ENCODE measurements at regions not wholly inside any gene's neighbourhood (a gene's known extent, or its start where the extent isn't known, plus 50 kb on each side); places are given as distances from the start of the nearest gene placed in this dataset.

DNA sequence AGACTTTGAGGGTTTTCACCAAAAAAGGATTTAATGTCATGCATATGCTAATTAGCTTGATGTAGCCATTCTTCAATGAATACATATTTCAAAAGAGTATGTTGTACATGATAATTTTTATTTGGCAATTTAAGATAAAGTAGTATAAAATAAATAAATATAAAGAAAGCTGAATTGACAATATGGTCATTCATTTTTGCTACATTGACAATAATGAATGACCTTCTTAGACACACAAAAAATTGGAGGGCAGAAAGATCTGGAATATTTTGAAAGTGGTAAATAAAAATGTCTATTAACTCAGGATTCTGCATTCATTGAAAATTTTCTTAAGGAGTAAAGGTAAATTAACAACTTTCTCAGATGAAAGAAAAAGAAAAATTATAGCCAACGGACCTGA is 324.8 kb upstream of the FTMT start:
- TF ChIP-seq EZH2 (IDR thresholded peaks at IDR 0.05; ENCODE audit: borderline replicate concordance, low read depth, low read length, severe bottlenecking) = no peak
- Histone ChIP-seq H3K27ac (ENCODE audit: low read length) (no peak overlapping the region), H3K9ac (ENCODE audit: low read depth, low read length) (no peak overlapping the region), H4K20me1 (ENCODE audit: insufficient read depth, low read length) (no peaks in the 10 kb centered on the region), H3K36me3 (ENCODE audit: insufficient read depth, low read length) (no peaks in the 10 kb centered on the region), H3K4me2 (ENCODE audit: insufficient read depth, low read length) (no peak overlapping the region), H3K4me1 (ENCODE audit: insufficient read depth, low read length) (no peaks in the 10 kb centered on the region), H3K9me3 (ENCODE audit: insufficient read depth, low read length, severe bottlenecking) (no peaks in the 10 kb centered on the region), H3K4me3 (ENCODE audit: low read depth in 1 of 2, low read length in 2 of 2) (no peak overlapping the region), H3K79me2 (ENCODE audit: insufficient read depth, low read length) (no peaks in the 10 kb centered on the region), H3K27me3 (ENCODE audit: insufficient read depth, low read length, poor library complexity) (no peaks in the 10 kb centered on the region), H2AFZ (ENCODE audit: low read depth, low read length) (no peak overlapping the region)
- ATAC-seq (ENCODE audit: insufficient read depth, low read depth) (no peak), DNase-seq (no peak)

DNA sequence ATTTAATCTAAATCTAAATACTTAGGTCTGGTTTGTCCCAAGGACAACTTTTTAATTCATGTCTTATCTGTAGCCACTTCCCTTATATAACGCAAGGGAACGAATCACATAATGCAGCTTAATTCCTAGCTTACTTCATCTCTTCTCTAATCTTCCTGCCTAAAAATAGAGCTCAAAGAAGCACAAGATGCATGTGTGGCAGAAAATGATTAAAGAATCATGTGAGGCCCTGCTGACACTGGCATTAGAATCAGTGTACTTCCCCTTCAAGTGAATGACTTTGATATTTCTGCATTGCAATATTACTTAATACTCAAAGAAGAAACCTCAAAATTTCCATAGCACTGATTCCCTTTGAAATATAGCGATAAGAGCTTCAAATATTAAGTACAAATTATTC is 317.9 kb upstream of the FTMT start:
- Histone ChIP-seq H3K4me3 (ENCODE audit: low read depth in 1 of 2, low read length in 2 of 2) (no peak overlapping the region), H2AFZ (ENCODE audit: low read depth, low read length) (no peak overlapping the region), H3K27me3 (ENCODE audit: insufficient read depth, low read length, poor library complexity) (no peaks in the 10 kb centered on the region), H4K20me1 (ENCODE audit: insufficient read depth, low read length) (no peaks in the 10 kb centered on the region), H3K4me2 (ENCODE audit: insufficient read depth, low read length) (no peak overlapping the region), H3K36me3 (ENCODE audit: insufficient read depth, low read length) (no peaks in the 10 kb centered on the region), H3K9ac (ENCODE audit: low read depth, low read length) (no peak overlapping the region), H3K9me3 (ENCODE audit: insufficient read depth, low read length, severe bottlenecking) (no peaks in the 10 kb centered on the region), H3K27ac (ENCODE audit: low read length) (no peak overlapping the region), H3K79me2 (ENCODE audit: insufficient read depth, low read length) (no peaks in the 10 kb centered on the region), H3K4me1 (ENCODE audit: insufficient read depth, low read length) (no peaks in the 10 kb centered on the region)
- DNase-seq (no peak), ATAC-seq (ENCODE audit: insufficient read depth, low read depth) (no peak)
- no peak for TF ChIP-seq EZH2 (IDR thresholded peaks at IDR 0.05; ENCODE audit: borderline replicate concordance, low read depth, low read length, severe bottlenecking)
- TF ChIP-seq, protein P1, sequence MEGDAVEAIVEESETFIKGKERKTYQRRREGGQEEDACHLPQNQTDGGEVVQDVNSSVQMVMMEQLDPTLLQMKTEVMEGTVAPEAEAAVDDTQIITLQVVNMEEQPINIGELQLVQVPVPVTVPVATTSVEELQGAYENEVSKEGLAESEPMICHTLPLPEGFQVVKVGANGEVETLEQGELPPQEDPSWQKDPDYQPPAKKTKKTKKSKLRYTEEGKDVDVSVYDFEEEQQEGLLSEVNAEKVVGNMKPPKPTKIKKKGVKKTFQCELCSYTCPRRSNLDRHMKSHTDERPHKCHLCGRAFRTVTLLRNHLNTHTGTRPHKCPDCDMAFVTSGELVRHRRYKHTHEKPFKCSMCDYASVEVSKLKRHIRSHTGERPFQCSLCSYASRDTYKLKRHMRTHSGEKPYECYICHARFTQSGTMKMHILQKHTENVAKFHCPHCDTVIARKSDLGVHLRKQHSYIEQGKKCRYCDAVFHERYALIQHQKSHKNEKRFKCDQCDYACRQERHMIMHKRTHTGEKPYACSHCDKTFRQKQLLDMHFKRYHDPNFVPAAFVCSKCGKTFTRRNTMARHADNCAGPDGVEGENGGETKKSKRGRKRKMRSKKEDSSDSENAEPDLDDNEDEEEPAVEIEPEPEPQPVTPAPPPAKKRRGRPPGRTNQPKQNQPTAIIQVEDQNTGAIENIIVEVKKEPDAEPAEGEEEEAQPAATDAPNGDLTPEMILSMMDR (IDR thresholded peaks at IDR 0.05; ENCODE audit: borderline replicate concordance, extremely low read depth, low read length, poor library complexity, severe bottlenecking) = no peak

- H3K9me3 ChIP-seq (ENCODE audit: insufficient read depth, low read length, severe bottlenecking) = no peaks in the 10 kb centered on the region
- no peak overlapping the region for H2AFZ ChIP-seq (ENCODE audit: low read depth, low read length)
- H4K20me1 ChIP-seq (ENCODE audit: insufficient read depth, low read length) = no peaks in the 10 kb centered on the region
- no peak overlapping the region for H3K27ac ChIP-seq (ENCODE audit: low read length)
- H3K4me1 ChIP-seq (ENCODE audit: insufficient read depth, low read length) = no peaks in the 10 kb centered on the region
- no peak overlapping the region for H3K4me2 ChIP-seq (ENCODE audit: insufficient read depth, low read length)
- H3K9ac ChIP-seq (ENCODE audit: low read depth, low read length) = no peak overlapping the region
- no peak for TF ChIP-seq EZH2 (IDR thresholded peaks at IDR 0.05; ENCODE audit: borderline replicate concordance, low read depth, low read length, severe bottlenecking)
- TF ChIP-seq, protein P1 (IDR thresholded peaks at IDR 0.05; ENCODE audit: borderline replicate concordance, extremely low read depth, low read length, poor library complexity, severe bottlenecking) = no peak
- no peak overlapping the region for H3K4me3 ChIP-seq (ENCODE audit: low read depth in 1 of 2, low read length in 2 of 2)
- ATAC-seq (ENCODE audit: insufficient read depth, low read depth) (no peak), DNase-seq (no peak)
- H3K79me2 ChIP-seq (ENCODE audit: insufficient read depth, low read length) = no peaks in the 10 kb centered on the region
- no peaks in the 10 kb centered on the region for H3K36me3 ChIP-seq (ENCODE audit: insufficient read depth, low read length)
- H3K27me3 ChIP-seq (ENCODE audit: insufficient read depth, low read length, poor library complexity) = no peaks in the 10 kb centered on the region
Observed at GRCh38 chr5:121550989-121551388, 300.7 kb upstream of the FTMT start.

DNA sequence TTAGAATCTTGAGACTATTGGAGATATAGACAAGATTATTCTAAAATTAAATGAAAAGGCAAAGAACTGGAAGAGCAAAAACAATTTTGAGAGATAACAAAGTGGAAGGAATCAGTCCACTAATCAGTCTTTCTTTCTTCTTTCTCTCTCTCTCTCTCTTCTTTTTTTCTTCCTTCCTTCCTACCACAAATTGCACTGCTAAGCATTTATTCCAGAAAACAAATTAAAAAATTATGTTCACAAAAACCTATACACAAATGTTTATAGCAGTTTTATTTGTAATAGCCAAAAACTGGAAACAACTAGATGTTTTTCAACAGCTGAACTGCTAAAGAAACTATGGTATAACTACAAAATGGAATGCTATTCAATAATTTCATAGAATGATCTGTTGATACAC is 291.9 kb upstream of the FTMT start:
- TF ChIP-seq, protein P1 (IDR thresholded peaks at IDR 0.05; ENCODE audit: borderline replicate concordance, extremely low read depth, low read length, poor library complexity, severe bottlenecking) = no peak
- no peak for TF ChIP-seq EZH2 (IDR thresholded peaks at IDR 0.05; ENCODE audit: borderline replicate concordance, low read depth, low read length, severe bottlenecking)
- H3K4me3 ChIP-seq (ENCODE audit: low read depth in 1 of 2, low read length in 2 of 2) = no peak overlapping the region
- no peak overlapping the region for H3K9ac ChIP-seq (ENCODE audit: low read depth, low read length)
- H3K9me3 ChIP-seq (ENCODE audit: insufficient read depth, low read length, severe bottlenecking) = peaks cover 17% of the 10 kb centered on the region
- H3K27ac ChIP-seq (ENCODE audit: low read length) = no peak overlapping the region
- H3K4me1 ChIP-seq (ENCODE audit: insufficient read depth, low read length) = no peaks in the 10 kb centered on the region
- DNase-seq (no peak), ATAC-seq (ENCODE audit: insufficient read depth, low read depth) (no peak)
- no peaks in the 10 kb centered on the region for H3K79me2 ChIP-seq (ENCODE audit: insufficient read depth, low read length)
- no peaks in the 10 kb centered on the region for H3K36me3 ChIP-seq (ENCODE audit: insufficient read depth, low read length)
- H4K20me1 ChIP-seq (ENCODE audit: insufficient read depth, low read length) = no peaks in the 10 kb centered on the region
- H3K4me2 ChIP-seq (ENCODE audit: insufficient read depth, low read length) = no peak overlapping the region
- H3K27me3 ChIP-seq (ENCODE audit: insufficient read depth, low read length, poor library complexity) = no peaks in the 10 kb centered on the region
- no peak overlapping the region for H2AFZ ChIP-seq (ENCODE audit: low read depth, low read length)
